Vagina (tissue), 2 donors: ENCODE measurements at regions not wholly inside any gene's neighbourhood (a gene's known extent, or its start where the extent isn't known, plus 50 kb on each side); places are given as distances from the start of the nearest gene placed in this dataset.

Experiments
- POLR2A ChIP-seq, 2 donors: fragments of 450-650 bp; IDR thresholded peaks; one replicate each; pipeline ENCODE4 v1.6.1; 2017; ENCODE audit warnings: antibody characterized with exemption in 2 of 2, mild to moderate bottlenecking in 2 of 2, moderate library complexity in 2 of 2
- TF ChIP-seq, protein P1 (sequence below), 3 experiments: fragments of 450-650 bp in 2 of 3; fragments of 200-600 bp in 1 of 3; sonication (generic) in 1 of 3; IDR thresholded peaks; one replicate each; pipeline ENCODE4 v1.5.1; 2017 to 2019; ENCODE audit warnings: antibody characterized with exemption in 3 of 3, mild to moderate bottlenecking in 2 of 3, moderate library complexity in 2 of 3

DNA sequence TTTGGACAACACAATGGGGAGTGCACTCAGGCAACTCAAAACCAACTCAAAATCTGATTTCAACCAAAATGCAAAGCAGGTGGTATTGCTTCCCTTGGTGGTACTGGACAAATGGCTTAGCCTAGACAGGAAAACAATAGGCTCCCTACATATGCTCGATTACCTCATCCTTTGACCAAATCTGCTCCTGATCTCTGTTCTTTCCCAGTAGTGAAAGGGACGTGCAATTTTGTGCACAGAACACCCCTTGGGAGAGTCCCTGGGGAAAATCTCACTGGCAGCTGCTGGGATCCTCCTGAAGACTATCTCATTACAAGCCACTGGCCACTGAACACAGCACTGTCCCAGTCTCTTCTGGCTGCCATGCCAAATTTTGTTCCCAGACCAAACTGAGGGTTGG, 149.2 kb upstream of the VSTM2A start:
- TF ChIP-seq, protein P1, sequence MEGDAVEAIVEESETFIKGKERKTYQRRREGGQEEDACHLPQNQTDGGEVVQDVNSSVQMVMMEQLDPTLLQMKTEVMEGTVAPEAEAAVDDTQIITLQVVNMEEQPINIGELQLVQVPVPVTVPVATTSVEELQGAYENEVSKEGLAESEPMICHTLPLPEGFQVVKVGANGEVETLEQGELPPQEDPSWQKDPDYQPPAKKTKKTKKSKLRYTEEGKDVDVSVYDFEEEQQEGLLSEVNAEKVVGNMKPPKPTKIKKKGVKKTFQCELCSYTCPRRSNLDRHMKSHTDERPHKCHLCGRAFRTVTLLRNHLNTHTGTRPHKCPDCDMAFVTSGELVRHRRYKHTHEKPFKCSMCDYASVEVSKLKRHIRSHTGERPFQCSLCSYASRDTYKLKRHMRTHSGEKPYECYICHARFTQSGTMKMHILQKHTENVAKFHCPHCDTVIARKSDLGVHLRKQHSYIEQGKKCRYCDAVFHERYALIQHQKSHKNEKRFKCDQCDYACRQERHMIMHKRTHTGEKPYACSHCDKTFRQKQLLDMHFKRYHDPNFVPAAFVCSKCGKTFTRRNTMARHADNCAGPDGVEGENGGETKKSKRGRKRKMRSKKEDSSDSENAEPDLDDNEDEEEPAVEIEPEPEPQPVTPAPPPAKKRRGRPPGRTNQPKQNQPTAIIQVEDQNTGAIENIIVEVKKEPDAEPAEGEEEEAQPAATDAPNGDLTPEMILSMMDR (IDR thresholded peaks at IDR 0.05) = no peak
- no peak for TF ChIP-seq POLR2A (IDR thresholded peaks at IDR 0.05)
